Colonic mucosa (tissue), 4 donors: ENCODE measurements at regions not wholly inside any gene's neighbourhood (a gene's known extent, or its start where the extent isn't known, plus 50 kb on each side); places are given as distances from the start of the nearest gene placed in this dataset.

Experiments used
- DNase-seq: peaks from one replicate; pipeline ENCODE4 v3.0.0-alpha.2; 2020
- H3K27ac ChIP-seq: fragments of 200-600 bp; one replicate; pipeline ENCODE4 v1.8.0; 2021
- H3K27me3 ChIP-seq: fragments of 200-600 bp; one replicate; pipeline ENCODE4 v1.8.0; 2021
- H3K36me3 ChIP-seq: fragments of 200-600 bp; one replicate; pipeline ENCODE4 v1.8.0; 2021
- H3K4me1 ChIP-seq: fragments of 200-600 bp; one replicate; pipeline ENCODE4 v1.8.0; 2021; ENCODE audit warnings: mild to moderate bottlenecking
- H3K4me3 ChIP-seq: fragments of 200-600 bp; one replicate; pipeline ENCODE4 v1.8.0; 2021
- H3K9ac ChIP-seq, 2 donors: one replicate each; pipeline ENCODE4 v1.7.0; 2013; ENCODE audit warnings: control low read depth in 2 of 2, low read depth in 2 of 2, low read length in 2 of 2
- H3K9me3 ChIP-seq: fragments of 200-600 bp; one replicate; pipeline ENCODE4 v1.8.0; 2021
- intact Hi-C: fragments of 100-400 bp; cut with DNase I; formaldehyde crosslinking; loops from one replicate; pipeline ENCODE4 v1.14.1; 2022
- TF ChIP-seq, protein P1 (sequence below): fragments of 200-600 bp; IDR thresholded peaks from one replicate; pipeline ENCODE4 v1.8.0; 2022; ENCODE audit warnings: antibody characterized with exemption, mild to moderate bottlenecking
- donor health status: healthy.
- donor health status: DM: no; HTN: no; CAD: no.
- donor health status: DM: no; HTN: no; CAD: no.

DNA sequence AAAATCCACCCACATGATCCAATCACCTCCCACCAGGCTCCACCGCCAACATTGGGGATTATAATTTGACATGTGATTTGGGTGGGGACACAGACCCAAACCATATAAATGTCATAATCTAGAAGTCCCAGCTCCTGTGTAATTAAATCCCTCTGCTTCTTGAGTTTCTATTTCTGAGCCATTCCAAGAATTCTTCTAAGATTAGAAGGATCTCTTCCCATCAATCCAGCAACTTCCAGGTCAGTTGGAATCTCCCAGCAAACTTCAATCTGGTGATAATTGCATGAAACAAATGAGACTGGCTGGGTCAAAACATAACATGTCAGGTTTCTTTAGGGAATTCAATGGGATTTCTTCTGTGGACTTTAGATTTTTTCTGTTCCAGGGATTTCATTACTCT is 127.8 kb upstream of the CDH5 start:
- Histone ChIP-seq H3K27me3 (no peaks in the 10 kb centered on the region), H3K9me3 (no peaks in the 10 kb centered on the region), H3K4me3 (no peak overlapping the region), H3K27ac (no peak overlapping the region), H3K4me1 (no peaks in the 10 kb centered on the region), H3K36me3 (no peaks in the 10 kb centered on the region), H3K9ac (no peak overlapping the region)
- DNase-seq: no peak
- TF ChIP-seq, protein P1, sequence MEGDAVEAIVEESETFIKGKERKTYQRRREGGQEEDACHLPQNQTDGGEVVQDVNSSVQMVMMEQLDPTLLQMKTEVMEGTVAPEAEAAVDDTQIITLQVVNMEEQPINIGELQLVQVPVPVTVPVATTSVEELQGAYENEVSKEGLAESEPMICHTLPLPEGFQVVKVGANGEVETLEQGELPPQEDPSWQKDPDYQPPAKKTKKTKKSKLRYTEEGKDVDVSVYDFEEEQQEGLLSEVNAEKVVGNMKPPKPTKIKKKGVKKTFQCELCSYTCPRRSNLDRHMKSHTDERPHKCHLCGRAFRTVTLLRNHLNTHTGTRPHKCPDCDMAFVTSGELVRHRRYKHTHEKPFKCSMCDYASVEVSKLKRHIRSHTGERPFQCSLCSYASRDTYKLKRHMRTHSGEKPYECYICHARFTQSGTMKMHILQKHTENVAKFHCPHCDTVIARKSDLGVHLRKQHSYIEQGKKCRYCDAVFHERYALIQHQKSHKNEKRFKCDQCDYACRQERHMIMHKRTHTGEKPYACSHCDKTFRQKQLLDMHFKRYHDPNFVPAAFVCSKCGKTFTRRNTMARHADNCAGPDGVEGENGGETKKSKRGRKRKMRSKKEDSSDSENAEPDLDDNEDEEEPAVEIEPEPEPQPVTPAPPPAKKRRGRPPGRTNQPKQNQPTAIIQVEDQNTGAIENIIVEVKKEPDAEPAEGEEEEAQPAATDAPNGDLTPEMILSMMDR: no peak
- intact Hi-C loops: no loop called here

DNA sequence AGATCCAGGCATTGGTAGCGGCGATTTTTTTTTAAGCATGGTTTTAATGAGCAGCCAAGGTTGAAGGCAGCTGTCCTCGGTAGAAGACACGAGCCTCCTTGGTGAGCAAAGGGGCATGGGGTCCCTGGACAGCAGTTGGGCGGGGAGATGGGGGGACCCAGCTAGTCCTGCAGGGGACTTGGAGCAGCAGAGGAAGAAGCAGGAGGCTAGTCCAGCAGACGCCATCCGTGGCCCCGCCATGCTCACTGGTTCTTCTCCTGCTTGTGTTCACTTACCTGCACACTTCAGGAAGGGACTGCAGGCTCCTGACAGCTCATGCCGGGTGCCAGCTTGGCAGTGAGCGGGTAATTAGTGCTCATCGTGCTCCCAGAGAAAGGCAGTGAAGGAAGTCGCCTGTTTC is 130.2 kb upstream of the CDH5 start:
- H3K36me3 ChIP-seq: no peaks in the 10 kb centered on the region
- TF ChIP-seq, protein P1: no peak
- no peak overlapping the region for H3K27ac ChIP-seq
- H3K9me3 ChIP-seq: no peaks in the 10 kb centered on the region
- no peak overlapping the region for H3K9ac ChIP-seq
- no peaks in the 10 kb centered on the region for H3K4me1 ChIP-seq
- DNase-seq: no peak
- H3K27me3 ChIP-seq: no peaks in the 10 kb centered on the region
- no peak overlapping the region for H3K4me3 ChIP-seq
- intact Hi-C loops: no loop called here

DNA sequence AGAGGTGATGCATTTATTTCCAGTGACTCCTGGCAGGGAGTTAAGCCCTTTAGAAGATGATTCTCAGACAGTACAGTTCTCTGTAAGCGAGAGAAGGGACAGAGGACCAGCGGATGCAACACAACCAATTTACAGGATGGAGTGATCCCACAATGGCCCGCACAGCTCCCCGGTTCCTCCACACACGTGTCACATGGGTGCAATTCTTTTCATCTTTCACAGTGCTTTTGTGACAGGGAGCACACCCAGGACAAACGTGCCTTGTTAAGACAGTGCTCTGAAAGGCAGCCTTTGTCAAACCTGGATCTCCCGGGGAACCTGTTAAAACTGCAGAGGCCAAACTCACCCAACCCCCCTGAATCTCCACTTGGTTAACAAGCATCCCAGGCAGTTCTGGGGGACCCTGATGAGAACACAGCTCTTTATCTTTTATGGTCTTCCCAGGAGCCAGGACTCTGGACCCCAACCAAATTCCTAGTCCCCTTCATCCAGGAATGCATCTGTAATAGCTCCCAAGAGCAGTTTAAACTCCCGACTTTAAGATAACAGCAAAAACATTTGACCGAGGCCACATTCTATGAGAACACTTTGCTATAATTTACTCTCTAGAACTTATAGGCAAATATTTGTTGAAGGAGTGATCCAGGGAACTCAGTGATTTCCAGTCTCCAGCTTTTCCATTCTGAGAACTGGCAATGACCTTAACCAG is 134.9 kb upstream of the CDH5 start:
- Histone ChIP-seq H3K9me3 (no peaks in the 10 kb centered on the region), H3K27ac (no peak overlapping the region), H3K4me3 (no peak overlapping the region), H3K9ac (no peak overlapping the region), H3K36me3 (no peaks in the 10 kb centered on the region), H3K4me1 (no peaks in the 10 kb centered on the region), H3K27me3 (no peaks in the 10 kb centered on the region)
- TF ChIP-seq, protein P1: no peak
- intact Hi-C loops: no loop called here
- no peak for DNase-seq

DNA sequence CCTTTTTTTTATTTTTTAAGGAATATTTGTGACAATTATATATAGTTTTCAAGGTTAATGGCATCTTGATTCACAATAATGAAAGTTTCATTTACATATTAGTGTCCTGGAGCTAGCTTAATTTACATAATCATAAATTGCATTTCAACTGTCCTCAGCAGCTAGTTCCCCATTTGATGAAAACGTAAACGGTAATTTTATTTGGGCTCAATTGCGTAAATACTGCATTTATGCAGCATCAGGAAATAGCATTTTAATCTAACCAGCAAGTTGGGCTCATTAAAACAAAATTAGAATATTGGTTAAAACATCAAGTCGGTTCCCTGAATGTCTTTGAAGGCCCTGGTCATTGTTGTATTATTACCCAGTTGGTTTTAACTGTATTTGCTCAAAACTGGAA is 136.8 kb upstream of the CDH5 start:
- TF ChIP-seq, protein P1: no peak
- Histone ChIP-seq H3K9me3 (no peaks in the 10 kb centered on the region), H3K27ac (no peak overlapping the region), H3K4me1 (no peaks in the 10 kb centered on the region), H3K9ac (no peak overlapping the region), H3K4me3 (no peak overlapping the region), H3K27me3 (no peaks in the 10 kb centered on the region), H3K36me3 (no peaks in the 10 kb centered on the region)
- no peak for DNase-seq
- intact Hi-C loops: no loop called here

DNA sequence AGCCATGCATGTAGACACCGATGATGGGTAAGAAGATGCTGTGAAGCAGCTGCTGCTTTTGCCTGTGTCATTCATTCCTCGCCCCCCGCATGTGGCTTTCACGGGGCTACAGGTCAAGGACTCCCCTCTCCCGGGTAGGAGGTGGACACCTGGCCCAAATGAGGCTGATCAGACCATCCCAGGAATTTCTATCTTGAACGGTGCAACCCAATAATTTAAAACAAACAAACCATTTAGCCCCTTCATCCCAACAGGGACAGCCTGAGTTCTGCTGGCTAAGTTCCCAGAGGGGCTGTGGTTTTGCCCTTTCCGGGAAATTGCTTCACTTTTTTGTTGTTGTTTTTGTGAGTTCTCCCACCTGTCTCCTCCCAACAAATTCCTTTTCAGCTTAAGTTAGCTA is 137.7 kb upstream of the CDH5 start:
- Histone ChIP-seq H3K36me3 (no peaks in the 10 kb centered on the region), H3K27ac (no peak overlapping the region), H3K9me3 (no peaks in the 10 kb centered on the region), H3K9ac (no peak overlapping the region), H3K4me1 (no peaks in the 10 kb centered on the region), H3K4me3 (no peak overlapping the region), H3K27me3 (no peaks in the 10 kb centered on the region)
- intact Hi-C loops: no loop called here
- DNase-seq: no peak
- TF ChIP-seq, protein P1: no peak
